LNCAP (cell line): ENCODE measurements at regions not wholly inside any gene's neighbourhood (a gene's known extent, or its start where the extent isn't known, plus 50 kb on each side); places are given as distances from the start of the nearest gene placed in this dataset.

Experiments used
- TF ChIP-seq, protein P1 (sequence below): fragments of 450-650 bp; IDR thresholded peaks from 2 replicates; pipeline ENCODE4 v1.5.1; 2017; ENCODE audit warnings: mild to moderate bottlenecking

DNA sequence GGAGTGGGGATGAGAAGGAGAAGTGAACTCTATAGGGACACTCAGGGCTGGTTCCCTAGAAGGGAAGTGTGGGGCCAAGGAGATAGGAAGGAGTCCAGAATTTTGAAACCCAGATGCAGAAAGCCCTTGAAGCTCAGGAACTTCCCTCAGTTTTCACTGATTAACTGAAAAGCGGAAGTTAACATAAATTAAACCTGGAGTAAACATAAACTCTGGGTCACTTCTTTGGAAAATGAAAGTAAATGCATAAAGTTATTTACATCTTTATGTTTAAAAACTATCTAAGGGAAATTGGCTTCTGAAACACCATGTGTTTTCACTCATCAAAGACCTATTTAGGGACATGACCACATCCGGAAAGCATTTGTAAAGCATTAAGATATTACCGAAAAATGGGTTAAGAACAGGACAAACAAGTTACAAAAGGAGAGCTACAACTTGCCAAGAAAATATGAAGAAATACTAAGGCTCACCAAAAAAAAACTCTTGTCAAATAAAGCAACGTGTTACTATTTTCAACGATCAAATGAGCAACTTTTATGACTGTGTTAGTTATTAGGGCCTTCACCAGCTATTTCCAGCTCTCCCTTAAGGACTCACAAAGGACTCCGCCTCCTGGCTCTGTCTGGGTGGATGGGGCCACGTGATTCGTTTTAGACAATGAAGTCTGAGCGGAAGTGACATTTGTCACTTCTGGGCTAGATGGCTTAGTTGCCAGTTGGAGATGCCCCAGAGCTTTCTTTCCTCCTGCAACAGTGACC is 439.1 kb upstream of the ZNF507 start:
- TF ChIP-seq, protein P1, sequence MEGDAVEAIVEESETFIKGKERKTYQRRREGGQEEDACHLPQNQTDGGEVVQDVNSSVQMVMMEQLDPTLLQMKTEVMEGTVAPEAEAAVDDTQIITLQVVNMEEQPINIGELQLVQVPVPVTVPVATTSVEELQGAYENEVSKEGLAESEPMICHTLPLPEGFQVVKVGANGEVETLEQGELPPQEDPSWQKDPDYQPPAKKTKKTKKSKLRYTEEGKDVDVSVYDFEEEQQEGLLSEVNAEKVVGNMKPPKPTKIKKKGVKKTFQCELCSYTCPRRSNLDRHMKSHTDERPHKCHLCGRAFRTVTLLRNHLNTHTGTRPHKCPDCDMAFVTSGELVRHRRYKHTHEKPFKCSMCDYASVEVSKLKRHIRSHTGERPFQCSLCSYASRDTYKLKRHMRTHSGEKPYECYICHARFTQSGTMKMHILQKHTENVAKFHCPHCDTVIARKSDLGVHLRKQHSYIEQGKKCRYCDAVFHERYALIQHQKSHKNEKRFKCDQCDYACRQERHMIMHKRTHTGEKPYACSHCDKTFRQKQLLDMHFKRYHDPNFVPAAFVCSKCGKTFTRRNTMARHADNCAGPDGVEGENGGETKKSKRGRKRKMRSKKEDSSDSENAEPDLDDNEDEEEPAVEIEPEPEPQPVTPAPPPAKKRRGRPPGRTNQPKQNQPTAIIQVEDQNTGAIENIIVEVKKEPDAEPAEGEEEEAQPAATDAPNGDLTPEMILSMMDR = no peak

DNA sequence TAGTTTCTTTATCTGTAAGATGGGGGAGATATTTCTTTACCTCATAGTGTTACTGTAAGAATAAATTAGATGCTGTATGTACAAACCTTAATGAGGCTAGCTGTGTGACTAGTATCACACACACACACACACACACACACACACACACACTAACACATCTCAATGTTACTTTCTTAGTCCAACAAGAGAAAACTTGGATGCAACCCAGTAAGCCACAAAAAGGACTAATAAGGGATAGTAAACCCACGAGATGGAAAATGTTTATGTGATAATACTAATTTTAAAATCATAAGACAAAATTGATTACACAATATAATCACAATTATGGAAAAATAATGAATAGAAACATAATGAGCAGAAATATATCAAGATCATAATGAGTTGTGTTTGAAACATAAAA is 437.7 kb upstream of the ZNF507 start:
- TF ChIP-seq, protein P1 = no peak

DNA sequence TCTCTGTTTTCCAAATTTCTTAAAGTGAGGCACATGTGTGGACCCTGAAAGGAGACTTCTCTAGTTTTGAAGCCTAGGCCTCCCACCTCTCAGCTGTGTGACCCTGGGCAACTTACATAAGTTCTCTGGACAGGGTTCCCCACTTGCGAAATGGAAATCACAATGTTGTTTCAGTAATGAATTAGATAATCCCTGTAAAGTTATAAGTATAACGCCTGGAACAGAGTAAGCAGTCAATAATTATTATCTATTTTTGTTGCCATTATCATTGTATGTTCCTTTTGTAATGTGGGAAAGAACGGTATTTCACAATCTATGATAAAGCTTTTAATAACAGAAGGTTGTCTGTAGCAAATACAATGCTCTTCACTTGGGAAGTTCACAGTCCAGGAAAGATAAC is 437.3 kb upstream of the ZNF507 start:
- TF ChIP-seq, protein P1 = no peak

DNA sequence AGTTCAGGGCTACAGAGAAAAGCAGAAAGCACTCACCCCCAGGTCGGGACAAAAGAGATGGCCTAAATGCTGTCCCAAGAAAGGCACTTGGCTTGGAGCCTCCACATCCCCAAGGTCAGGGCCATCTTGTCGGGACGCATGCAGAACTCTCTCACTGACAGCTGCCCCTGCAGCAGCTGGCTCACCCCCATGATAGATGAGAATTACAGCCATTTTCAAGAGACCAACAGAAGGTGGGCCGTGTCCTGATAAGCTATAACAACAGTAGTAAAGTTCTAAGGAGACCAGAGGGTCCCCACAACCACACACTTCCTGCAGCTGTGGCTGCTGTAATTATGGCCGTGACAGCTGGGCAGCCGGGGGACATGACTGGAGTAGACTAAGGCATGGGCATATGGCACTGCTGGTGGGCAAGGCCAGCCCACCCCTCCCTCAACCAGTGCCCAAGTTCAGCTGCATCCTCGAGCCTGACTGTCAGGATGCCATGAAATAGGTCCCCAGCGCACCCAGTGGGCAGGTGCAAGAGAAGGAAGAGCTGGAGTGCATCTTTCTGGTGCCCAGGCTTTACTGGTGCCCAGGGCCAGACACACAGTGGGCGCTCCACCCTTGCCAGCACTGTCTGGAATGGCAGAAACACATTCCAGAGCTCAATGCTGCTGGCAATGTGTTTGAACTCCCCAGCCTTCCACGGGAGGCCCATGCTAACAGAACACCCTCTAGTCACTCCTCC is 436.7 kb upstream of the ZNF507 start:
- TF ChIP-seq, protein P1 = no peak

DNA sequence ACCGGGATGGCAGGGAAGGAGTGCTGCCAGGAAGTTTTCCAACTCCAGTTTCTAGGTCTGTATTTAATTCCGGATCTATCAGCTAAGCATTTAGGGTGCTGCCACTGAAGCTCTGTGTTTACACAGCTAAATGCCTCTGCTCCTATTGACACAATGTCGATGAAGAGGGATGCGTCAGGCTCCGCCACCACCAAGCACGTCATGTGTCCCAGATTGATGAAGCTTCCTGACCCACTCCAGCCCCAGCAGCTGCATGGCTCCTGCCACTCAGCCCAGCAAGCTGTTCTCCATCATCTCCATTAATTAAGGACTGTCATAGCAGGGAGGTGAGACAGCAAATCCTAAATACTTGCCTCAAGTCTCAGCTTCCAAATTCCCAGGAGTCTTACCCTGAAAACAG is 435.2 kb upstream of the ZNF507 start:
- TF ChIP-seq, protein P1 = no peak

DNA sequence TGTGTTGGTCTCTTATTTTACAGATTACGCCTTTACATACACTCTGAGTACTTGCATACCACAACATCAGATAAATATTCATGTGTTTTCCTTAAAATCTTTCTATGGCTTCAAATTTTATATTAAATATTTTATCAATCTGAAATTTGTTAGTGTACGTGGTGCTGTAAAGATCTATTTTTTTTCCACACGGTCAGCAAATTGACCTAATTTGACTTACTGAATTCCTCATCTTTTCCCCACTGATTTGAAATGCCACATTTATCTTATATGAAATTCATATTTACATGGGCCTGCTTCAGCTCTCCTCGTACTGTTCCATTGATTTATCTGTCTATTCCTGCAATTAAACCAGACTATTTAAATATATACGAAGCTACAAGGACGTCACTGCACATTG is 433.8 kb upstream of the ZNF507 start:
- TF ChIP-seq, protein P1 = no peak

DNA sequence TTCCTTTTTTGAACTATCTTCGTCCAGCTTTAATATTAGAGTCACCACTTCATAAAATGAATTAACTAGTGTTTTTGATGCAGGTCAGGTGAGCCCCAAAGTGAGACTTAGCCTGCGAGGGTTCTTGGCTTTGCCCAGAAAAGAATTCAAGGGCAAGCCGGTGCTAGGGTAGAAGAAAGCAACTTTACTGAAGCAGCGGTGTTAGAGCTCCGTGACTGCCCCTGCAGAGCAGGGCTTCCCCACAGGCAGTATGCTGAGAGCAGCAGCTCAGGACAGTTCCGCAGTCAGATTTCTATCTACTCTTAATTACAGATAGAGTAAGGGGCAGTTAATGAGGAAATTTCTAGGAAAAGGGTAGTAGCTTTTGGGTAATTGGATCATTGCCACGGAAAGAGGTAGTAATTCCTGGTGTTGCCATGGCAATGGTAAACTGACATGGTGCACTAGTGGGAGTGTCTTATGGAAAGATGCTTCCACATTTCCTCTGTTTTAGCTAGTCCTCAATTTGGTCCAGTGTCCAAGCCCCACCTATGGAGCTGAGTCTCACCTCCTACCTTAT is 432.2 kb upstream of the ZNF507 start:
- TF ChIP-seq, protein P1 = no peak
